ENCODE measurements at regions not wholly inside any gene's neighbourhood (a gene's known extent, or its start where the extent isn't known, plus 50 kb on each side); places are given as distances from the start of the nearest gene placed in this dataset.

GRCh38 chr21:24881506-24881905 lies 725.8 kb downstream of the MRPL39 start:
- TF ChIP-seq CTCF (conservative IDR thresholded peaks at IDR 0.05; ENCODE audit: low read depth, low read length) (no peak), ELK1 (IDR thresholded peaks at IDR 0.05; ENCODE audit: borderline replicate concordance, low read depth, low read length) (no peak), RCOR1 (IDR thresholded peaks at IDR 0.05; ENCODE audit: insufficient replicate concordance, low read length) (no peak), MXI1 (IDR thresholded peaks at IDR 0.05; ENCODE audit: borderline replicate concordance, low read depth, low read length) (no peak), BHLHE40 (IDR thresholded peaks at IDR 0.05; ENCODE audit: low read depth, low read length) (no peak), RFX5 (IDR thresholded peaks at IDR 0.05; ENCODE audit: low read depth, low read length) (no peak), USF2 (IDR thresholded peaks at IDR 0.05; ENCODE audit: low read depth, low read length) (no peak), MAZ (IDR thresholded peaks at IDR 0.05; ENCODE audit: borderline replicate concordance, low read depth, low read length) (no peak)

Measured in IMR-90 (cell line).